Osteoblast (primary cell): ENCODE measurements at regions not wholly inside any gene's neighbourhood (a gene's known extent, or its start where the extent isn't known, plus 50 kb on each side); places are given as distances from the start of the nearest gene placed in this dataset.

ENCODE experiments used
- DNase-seq: peaks from one replicate; pipeline ENCODE4 v3.0.0; 2011; ENCODE audit warnings: low spot score, mixed read lengths; ENCODE audit not compliant: insufficient read length; ENCODE audit errors: missing footprints
- H2AFZ ChIP-seq: 2 replicates; pipeline ENCODE4 v1.6.0; 2011; ENCODE audit warnings: mild to moderate bottlenecking, low read length
- H3K27ac ChIP-seq: 2 replicates; pipeline ENCODE4 v1.5.1; 2011; ENCODE audit warnings: mild to moderate bottlenecking, low read depth, low read length, moderate library complexity
- H3K27me3 ChIP-seq: 2 replicates; pipeline ENCODE4 v1.6.0; 2012; ENCODE audit warnings: mild to moderate bottlenecking, control low read depth, inconsistent platforms, low read length, moderate library complexity; ENCODE audit not compliant: insufficient read depth
- H3K36me3 ChIP-seq: 2 replicates; pipeline ENCODE4 v1.5.1; 2011; ENCODE audit warnings: mild to moderate bottlenecking, low read length, control low read depth, moderate library complexity; ENCODE audit not compliant: insufficient read depth
- H3K4me1 ChIP-seq: 2 replicates; pipeline ENCODE4 v1.5.1; 2011; ENCODE audit warnings: mild to moderate bottlenecking, low read length, control low read depth, moderate library complexity; ENCODE audit not compliant: insufficient read depth
- H3K4me2 ChIP-seq: 2 replicates; pipeline ENCODE4 v1.6.0; 2011; ENCODE audit warnings: mild to moderate bottlenecking, low read length; ENCODE audit not compliant: insufficient read depth
- H3K4me3 ChIP-seq: fragments of 200-600 bp; sonication (generic); 3 replicates; pipeline ENCODE4 v1.5.1; 2012; ENCODE audit warnings: mild to moderate bottlenecking, low read length, inconsistent platforms; ENCODE audit not compliant: insufficient read depth
- H3K79me2 ChIP-seq: 2 replicates; pipeline ENCODE4 v1.6.0; 2012; ENCODE audit warnings: mild to moderate bottlenecking, low read length, control low read depth, inconsistent platforms; ENCODE audit not compliant: insufficient read depth
- H3K9me3 ChIP-seq: 2 replicates; pipeline ENCODE4 v1.5.1; 2011; ENCODE audit warnings: low read depth, low read length, control low read depth
- H4K20me1 ChIP-seq: 2 replicates; pipeline ENCODE4 v1.6.0; 2012; ENCODE audit warnings: mild to moderate bottlenecking, low read length, control low read depth; ENCODE audit not compliant: insufficient read depth
- CTCF ChIP-seq: IDR thresholded peaks from 2 replicates; pipeline ENCODE4 v1.5.1; 2011; ENCODE audit warnings: mild to moderate bottlenecking, low read depth, low read length, moderate library complexity; ENCODE audit errors: extremely low read depth

- DNase-seq, result no peak
- Histone ChIP-seq H2AFZ (peak overlapping the region; percentile 62), H3K4me2 (peak overlapping the region; percentile 7), H3K79me2 (no peaks in the 10 kb centered on the region), H3K4me1 (peaks cover 5% of the 10 kb centered on the region), H3K9me3 (no peaks in the 10 kb centered on the region), H3K27me3 (no peaks in the 10 kb centered on the region), H4K20me1 (no peaks in the 10 kb centered on the region), H3K27ac (no peak overlapping the region), H3K4me3 (no peak overlapping the region), H3K36me3 (no peaks in the 10 kb centered on the region)
- no peak for TF ChIP-seq CTCF
Measured at GRCh38 chr2:188819792-188820191, 154.4 kb upstream of the COL3A1 start.

GRCh38 chr2:188820576-188820975 lies 153.6 kb upstream of the COL3A1 start:
- H2AFZ ChIP-seq, result peak overlapping the region; percentile 62

GRCh38 chr2:188824125-188824524 lies 150.0 kb upstream of the COL3A1 start:
- Histone ChIP-seq H3K9me3 (no peaks in the 10 kb centered on the region), H4K20me1 (no peaks in the 10 kb centered on the region), H3K27me3 (no peaks in the 10 kb centered on the region), H3K27ac (no peak overlapping the region), H3K4me3 (no peak overlapping the region), H3K36me3 (no peaks in the 10 kb centered on the region), H2AFZ (no peak overlapping the region), H3K79me2 (no peaks in the 10 kb centered on the region), H3K4me2 (no peak overlapping the region), H3K4me1 (peaks cover 1% of the 10 kb centered on the region)
- TF ChIP-seq CTCF, result no peak
- DNase-seq, result no peak

More at GRCh38 chr2:188820576-188820975, 153.6 kb upstream of the COL3A1 start:
- H3K4me3 ChIP-seq, result no peak overlapping the region
- no peaks in the 10 kb centered on the region for H3K27me3 ChIP-seq
- H3K4me1 ChIP-seq, result peaks cover 5% of the 10 kb centered on the region
- H3K9me3 ChIP-seq, result no peaks in the 10 kb centered on the region
- H3K27ac ChIP-seq, result no peak overlapping the region
- no peaks in the 10 kb centered on the region for H4K20me1 ChIP-seq
- no peak overlapping the region for H3K4me2 ChIP-seq
- TF ChIP-seq CTCF, result no peak
- no peaks in the 10 kb centered on the region for H3K79me2 ChIP-seq
- no peak for DNase-seq
- no peaks in the 10 kb centered on the region for H3K36me3 ChIP-seq

GRCh38 chr2:188833331-188833730 lies 140.8 kb upstream of the COL3A1 start:
- no peaks in the 10 kb centered on the region for H4K20me1 ChIP-seq
- H3K4me2 ChIP-seq, result no peak overlapping the region
- H3K9me3 ChIP-seq, result peaks cover 5% of the 10 kb centered on the region
- no peaks in the 10 kb centered on the region for H3K36me3 ChIP-seq
- no peak for DNase-seq
- H3K4me3 ChIP-seq, result no peak overlapping the region
- no peaks in the 10 kb centered on the region for H3K79me2 ChIP-seq
- no peak overlapping the region for H3K27ac ChIP-seq
- no peaks in the 10 kb centered on the region for H3K27me3 ChIP-seq
- peak overlapping the region; percentile 48 for H2AFZ ChIP-seq
- no peaks in the 10 kb centered on the region for H3K4me1 ChIP-seq
- TF ChIP-seq CTCF, result no peak
